ENCODE measurements at regions not wholly inside any gene's neighbourhood (a gene's known extent, or its start where the extent isn't known, plus 50 kb on each side); places are given as distances from the start of the nearest gene placed in this dataset.

GRCh38 chr2:81196933-81197628 lies 892.5 kb upstream of the LRRTM1 start:
- DNase-seq (ENCODE audit: low read depth): no peak

DNA sequence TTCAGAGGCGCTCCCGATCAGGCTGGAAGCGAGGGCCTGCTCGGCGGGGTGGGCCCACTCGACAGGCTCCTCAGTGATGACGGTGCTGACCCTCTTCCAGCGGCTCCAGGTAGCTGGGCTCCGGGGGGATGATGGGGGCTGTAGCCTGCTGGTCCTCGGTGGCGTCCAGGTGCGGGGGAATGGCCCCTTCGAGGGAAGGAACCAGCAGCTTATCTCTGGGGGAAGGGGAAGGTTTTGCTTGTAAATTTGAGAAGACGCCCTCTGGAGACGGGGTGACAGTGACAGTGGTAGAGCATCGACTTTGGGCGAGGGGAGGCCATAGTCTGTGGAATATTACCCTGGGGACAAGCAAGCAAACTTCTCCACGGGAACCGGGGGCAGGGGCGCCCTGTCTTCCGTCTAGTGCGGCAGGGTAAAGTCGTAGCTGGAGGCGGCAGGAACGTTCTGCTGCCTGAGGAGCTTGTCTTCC lies 891.9 kb upstream of the LRRTM1 start:
- DNase-seq (ENCODE audit: low read depth): no peak

DNA sequence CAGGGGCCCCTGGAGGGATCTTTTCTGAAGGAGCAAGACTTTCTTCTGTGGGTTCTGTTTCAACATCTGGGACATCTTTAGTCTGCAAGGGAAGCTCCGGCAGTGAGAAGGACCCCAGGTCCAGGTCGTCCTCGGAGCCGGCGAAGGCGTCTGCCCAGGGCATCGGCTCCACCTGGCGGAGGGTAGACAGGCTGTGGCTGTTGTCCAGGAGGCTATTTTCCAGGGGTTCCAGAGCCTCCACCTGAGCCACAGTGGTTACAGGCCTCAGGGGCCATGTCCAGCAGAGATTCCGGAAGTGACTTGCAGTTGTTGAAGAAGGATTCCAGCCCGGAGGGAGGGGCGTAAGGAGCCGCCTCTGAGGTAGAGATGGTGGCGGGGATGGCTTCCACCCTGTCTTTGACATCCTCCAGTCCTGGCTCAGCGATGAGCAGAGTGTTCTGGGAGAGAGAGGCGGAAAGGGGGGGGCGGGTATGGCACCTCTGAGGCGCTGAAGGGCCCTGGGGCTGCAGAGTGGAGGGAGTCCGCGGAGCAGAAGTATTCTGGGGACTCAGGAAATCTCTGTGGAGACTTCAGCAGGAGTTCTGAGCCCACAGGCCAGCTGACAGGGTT lies 891.3 kb upstream of the LRRTM1 start:
- no peak for DNase-seq (ENCODE audit: low read depth)

- DNase-seq (ENCODE audit: low read depth): no peak
Observed at GRCh38 chr2:81195017-81195773, 890.6 kb upstream of the LRRTM1 start.

DNA sequence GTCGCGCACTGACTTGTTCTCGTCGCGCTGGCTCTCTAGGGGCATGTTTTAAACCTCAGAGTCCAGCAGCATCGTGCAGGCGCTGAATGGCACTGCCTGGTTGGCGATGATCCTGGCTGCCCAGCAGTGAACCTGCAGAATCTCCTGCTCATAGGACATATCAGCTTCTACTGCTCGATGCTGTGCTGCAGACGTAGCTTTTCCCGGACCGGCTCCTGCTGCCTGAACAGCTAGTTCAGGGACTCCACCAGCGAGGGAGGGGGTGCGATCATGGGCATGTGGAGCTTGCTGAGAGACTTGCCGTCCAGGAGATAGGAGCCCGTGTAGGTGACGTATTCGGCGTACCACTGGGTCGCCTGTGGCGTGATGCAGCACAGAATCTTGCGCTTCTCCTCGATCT lies 890.0 kb upstream of the LRRTM1 start:
- no peak for DNase-seq (ENCODE audit: low read depth)

DNA sequence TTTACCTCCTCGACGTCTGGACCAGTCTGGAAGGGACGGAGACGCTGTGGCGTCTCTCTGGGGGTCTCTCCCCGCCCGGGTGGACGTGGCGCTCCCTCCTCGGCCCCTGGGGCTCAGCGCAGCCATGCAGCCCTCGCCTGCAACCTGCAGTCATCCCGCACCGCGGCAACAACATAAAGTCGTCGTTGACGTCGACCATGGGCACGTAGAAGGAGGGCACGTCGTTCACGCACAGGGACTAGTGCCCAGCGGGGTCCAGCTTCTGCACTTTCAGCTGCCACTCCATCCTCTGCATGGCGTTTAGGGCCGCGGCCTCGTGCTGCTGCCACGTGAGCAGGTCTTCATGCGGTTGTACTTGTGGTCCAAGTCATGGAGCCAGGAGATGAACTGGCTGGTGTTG lies 889.6 kb upstream of the LRRTM1 start:
- DNase-seq (ENCODE audit: low read depth): no peak

DNA sequence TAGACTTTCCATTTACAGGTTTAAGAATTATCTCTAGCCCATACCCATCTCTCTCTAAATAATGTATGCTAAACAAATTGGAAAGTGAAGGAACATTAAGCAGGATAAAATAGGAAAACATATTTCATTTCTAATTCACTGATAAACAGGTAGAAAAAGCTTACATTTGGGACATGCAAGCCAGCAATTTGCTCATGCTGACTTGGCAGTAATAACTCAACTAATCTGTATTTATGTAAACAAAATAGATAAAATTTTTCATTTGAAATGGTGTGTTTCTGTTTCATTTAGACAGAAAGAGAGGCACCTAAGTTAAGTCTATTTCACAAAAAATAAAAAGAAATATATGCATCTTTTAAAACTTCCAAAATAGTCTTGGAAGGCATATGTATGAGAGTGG lies 877.3 kb upstream of the LRRTM1 start:
- no peak for DNase-seq (ENCODE audit: low read depth)

DNA sequence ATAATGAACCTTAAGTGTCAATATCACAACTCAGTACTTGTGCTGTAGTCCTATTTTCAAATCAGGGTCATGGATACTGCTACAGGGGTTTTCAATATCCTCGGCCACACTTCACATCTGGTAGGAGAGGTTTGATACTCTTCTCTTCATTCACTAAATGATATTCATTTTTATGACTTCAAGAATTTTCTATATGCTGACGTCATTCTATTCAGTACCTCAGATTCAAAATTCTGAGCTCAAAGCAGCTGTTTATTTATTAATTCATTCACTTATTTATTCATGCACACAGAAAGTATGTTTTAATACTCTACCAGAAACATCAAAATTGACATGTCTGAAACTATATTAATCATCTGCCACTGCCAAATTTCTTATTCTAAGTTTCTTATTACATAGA lies 866.9 kb upstream of the LRRTM1 start:
- DNase-seq (ENCODE audit: low read depth): no peak

DNA sequence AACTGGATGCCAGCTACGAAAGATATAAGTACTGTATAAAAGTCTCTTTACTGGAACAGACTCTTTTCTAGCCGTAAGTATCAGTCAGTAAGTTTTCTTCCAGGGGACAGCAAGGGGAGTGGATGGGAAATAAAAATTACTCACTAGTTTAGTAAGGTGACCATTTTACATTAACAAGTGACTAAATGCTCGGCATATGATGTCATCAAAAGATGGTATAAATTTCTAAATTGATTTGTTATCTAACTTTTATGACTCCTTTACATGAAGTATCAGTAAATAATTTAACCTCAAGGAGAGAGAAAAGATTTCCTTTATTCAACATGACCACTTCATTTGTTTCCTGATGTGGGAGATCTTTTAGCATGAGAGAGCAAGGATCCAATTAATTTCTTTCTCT lies 859.0 kb upstream of the LRRTM1 start:
- DNase-seq (ENCODE audit: low read depth): no peak

DNA sequence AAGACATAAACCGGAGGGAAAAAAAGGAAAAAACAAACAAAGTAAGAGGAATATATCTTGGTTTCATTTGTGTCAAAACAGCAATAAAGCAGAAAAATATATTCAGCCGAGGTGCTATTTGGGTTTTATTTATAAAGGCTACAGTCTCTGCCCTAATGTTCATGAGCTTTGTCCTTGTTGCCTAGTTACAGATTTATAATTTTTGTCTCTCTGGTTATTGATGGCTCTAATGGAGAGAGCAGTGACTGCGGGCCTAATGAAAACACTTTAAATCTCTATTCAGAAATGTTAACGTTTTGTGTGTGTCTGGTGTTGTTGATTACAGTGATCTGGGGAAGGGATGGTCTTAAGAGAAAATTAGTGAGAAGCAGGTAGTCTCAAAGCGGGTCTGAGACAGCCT lies 854.0 kb upstream of the LRRTM1 start:
- DNase-seq (ENCODE audit: low read depth): no peak

GRCh38 chr2:81148323-81148722 lies 843.8 kb upstream of the LRRTM1 start:
- no peak for DNase-seq (ENCODE audit: low read depth)

- no peak for DNase-seq (ENCODE audit: low read depth)
Observed at GRCh38 chr2:81136296-81136695, 831.7 kb upstream of the LRRTM1 start.

GRCh38 chr2:81097361-81097760 lies 792.8 kb upstream of the LRRTM1 start:
- no peak for DNase-seq (ENCODE audit: low read depth)

GRCh38 chr2:81093031-81093430 lies 788.5 kb upstream of the LRRTM1 start:
- no peak for DNase-seq (ENCODE audit: low read depth)

GRCh38 chr2:81087646-81088045 lies 783.1 kb upstream of the LRRTM1 start:
- no peak for DNase-seq (ENCODE audit: low read depth)

- DNase-seq (ENCODE audit: low read depth): no peak
Observed at GRCh38 chr2:81084101-81084500, 779.5 kb upstream of the LRRTM1 start.

- DNase-seq (ENCODE audit: low read depth): no peak
Observed at GRCh38 chr2:81078631-81079030, 774.1 kb upstream of the LRRTM1 start.

- DNase-seq (ENCODE audit: low read depth): no peak
Observed at GRCh38 chr2:81078102-81078501, 773.5 kb upstream of the LRRTM1 start.

- DNase-seq (ENCODE audit: low read depth): no peak
Observed at GRCh38 chr2:81077396-81077795, 772.8 kb upstream of the LRRTM1 start.

DNA sequence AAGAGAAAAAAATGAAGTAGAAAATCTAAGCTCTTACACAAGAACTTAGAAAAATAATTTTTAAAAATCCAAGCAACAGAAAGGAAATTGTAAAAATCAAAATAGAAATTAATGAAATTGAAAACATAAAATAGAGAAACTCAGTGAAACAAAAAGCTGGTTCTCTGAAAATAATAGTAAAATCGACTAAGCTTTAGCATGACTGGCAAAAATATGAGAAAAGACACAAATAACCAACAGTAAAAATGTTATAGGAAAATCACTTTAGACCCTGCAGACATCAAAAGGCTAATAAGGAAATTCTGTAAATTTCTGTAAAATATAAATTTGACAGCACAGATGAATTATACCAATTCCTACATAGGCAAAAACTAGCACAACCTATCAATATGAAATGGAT lies 768.9 kb upstream of the LRRTM1 start:
- DNase-seq (ENCODE audit: low read depth): no peak

GRCh38 chr2:81068144-81068543 lies 763.6 kb upstream of the LRRTM1 start:
- DNase-seq (ENCODE audit: low read depth): no peak

DNA sequence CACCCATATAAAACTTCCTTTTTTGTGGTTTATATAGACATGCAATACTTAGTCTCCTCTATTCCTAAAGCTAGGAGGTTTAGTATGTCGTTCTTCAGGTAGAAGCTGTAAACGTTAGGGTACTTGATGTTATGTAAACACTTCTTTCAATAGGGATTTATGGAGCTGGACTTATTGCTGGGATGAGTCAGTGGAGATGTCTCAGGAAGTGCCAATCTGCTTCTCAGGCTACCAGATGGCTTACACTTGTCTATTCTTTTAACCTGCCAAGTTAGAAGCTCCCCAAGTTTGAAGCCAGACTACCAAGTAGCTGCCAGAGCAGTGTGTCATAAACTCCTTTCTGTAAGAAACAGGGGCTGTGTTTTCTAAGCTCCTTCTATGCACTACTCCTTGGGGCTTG lies 756.5 kb upstream of the LRRTM1 start:
- no peak for DNase-seq (ENCODE audit: low read depth)

GRCh38 chr2:81050580-81051095 lies 746.1 kb upstream of the LRRTM1 start:
- DNase-seq (ENCODE audit: low read depth): no peak
